Suprapubic skin (tissue), 3 donors: ENCODE measurements at regions not wholly inside any gene's neighbourhood (a gene's known extent, or its start where the extent isn't known, plus 50 kb on each side); places are given as distances from the start of the nearest gene placed in this dataset.

ENCODE experiments used
- POLR2AphosphoS5 ChIP-seq, 3 donors: sonication (generic); formaldehyde crosslinking; IDR thresholded peaks; one replicate each; pipeline ENCODE4 v1.6.1; 2017; ENCODE audit warnings: antibody characterized with exemption in 3 of 3
- TF ChIP-seq, protein P1 (sequence below), 2 donors: fragments of 200-600 bp in 1 of 2; fragments of 450-650 bp in 1 of 2; sonication (generic) in 1 of 2; IDR thresholded peaks; one replicate each; pipeline ENCODE4 v1.5.1; 2016 to 2019; ENCODE audit warnings: antibody characterized with exemption in 2 of 2, mild to moderate bottlenecking in 1 of 2, moderate library complexity in 1 of 2

DNA sequence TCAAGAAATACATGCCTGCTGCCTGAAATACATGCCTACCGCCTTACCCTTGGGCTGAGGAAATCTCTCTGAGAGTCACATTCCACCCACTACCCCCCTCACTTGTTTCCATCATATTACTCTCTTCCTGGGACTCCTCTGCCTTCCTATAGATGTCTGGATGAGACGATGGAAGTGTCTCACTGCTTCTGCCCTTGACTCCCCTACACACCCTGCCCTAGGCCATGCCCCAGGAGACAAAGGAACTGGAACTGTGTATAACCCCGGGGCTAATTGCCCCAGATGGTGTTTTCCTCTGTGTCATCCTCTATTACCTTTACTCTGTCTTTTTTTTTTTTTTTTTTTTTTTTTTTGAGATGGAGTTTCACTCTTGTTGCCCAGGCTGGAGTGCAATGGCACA is 102.0 kb downstream of the GTPBP8 start:
- no peak for TF ChIP-seq POLR2AphosphoS5 (IDR thresholded peaks at IDR 0.05)
- TF ChIP-seq, protein P1, sequence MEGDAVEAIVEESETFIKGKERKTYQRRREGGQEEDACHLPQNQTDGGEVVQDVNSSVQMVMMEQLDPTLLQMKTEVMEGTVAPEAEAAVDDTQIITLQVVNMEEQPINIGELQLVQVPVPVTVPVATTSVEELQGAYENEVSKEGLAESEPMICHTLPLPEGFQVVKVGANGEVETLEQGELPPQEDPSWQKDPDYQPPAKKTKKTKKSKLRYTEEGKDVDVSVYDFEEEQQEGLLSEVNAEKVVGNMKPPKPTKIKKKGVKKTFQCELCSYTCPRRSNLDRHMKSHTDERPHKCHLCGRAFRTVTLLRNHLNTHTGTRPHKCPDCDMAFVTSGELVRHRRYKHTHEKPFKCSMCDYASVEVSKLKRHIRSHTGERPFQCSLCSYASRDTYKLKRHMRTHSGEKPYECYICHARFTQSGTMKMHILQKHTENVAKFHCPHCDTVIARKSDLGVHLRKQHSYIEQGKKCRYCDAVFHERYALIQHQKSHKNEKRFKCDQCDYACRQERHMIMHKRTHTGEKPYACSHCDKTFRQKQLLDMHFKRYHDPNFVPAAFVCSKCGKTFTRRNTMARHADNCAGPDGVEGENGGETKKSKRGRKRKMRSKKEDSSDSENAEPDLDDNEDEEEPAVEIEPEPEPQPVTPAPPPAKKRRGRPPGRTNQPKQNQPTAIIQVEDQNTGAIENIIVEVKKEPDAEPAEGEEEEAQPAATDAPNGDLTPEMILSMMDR (IDR thresholded peaks at IDR 0.05): no peak
